ENCODE measurements at regions not wholly inside any gene's neighbourhood (a gene's known extent, or its start where the extent isn't known, plus 50 kb on each side); places are given as distances from the start of the nearest gene placed in this dataset.

- no peaks in the 10 kb centered on the region for H3K36me3 ChIP-seq (ENCODE audit: control insufficient read depth, insufficient read depth, low read length)
- POLR2A ChIA-PET = no interaction called here
- intact Hi-C loops (cut with micrococcal nuclease; ENCODE audit: unreplicated experiment) (no loop called here), in situ Hi-C loops (cut with HindIII; ENCODE audit: low pct_unique_long_range_greater_than_20kb, low sequenced_read_pairs) (no loop called here)
- no peaks in the 10 kb centered on the region for H3K9me3 ChIP-seq (ENCODE audit: control insufficient read depth, insufficient read depth, low read depth, low read length)
- BruUV-seq (replicated peaks) = no TSS peak
- TF ChIP-seq REST (IDR thresholded peaks at IDR 0.05; ENCODE audit: insufficient read depth in 1 of 2, low read depth in 2 of 2, low read length in 1 of 2) = no peak
- TF ChIP-seq SIN3A (IDR thresholded peaks at IDR 0.05; ENCODE audit: borderline replicate concordance, insufficient read depth, low read depth, low read length) = no peak
- H3K27ac ChIP-seq (ENCODE audit: low read length) = no peak overlapping the region
- CTCF ChIA-PET = no interaction called here
- H3K4me1 ChIP-seq (ENCODE audit: control insufficient read depth, insufficient read depth, low read length) = no peaks in the 10 kb centered on the region
- H3K27me3 ChIP-seq (ENCODE audit: control insufficient read depth, insufficient read depth, low read length) = no peaks in the 10 kb centered on the region
- ATAC-seq (no peak), DNase-seq (ENCODE audit: low read depth, low spot score) (no peak)
- H3K4me3 ChIP-seq (ENCODE audit: low read depth in 2 of 2, low read length in 2 of 2) = no peak overlapping the region
Measured at GRCh38 chr5:18000744-18001143, 366.5 kb downstream of the TAF11L14 start.

- BruUV-seq (replicated peaks) = no TSS peak
- no peak for ATAC-seq
- in situ Hi-C loops (cut with HindIII; ENCODE audit: low pct_unique_long_range_greater_than_20kb, low sequenced_read_pairs) = no loop called here
Measured at GRCh38 chr5:18003312-18003711, 369.1 kb downstream of the TAF11L14 start.

More at GRCh38 chr5:18003312-18003711, 369.1 kb downstream of the TAF11L14 start:
- CTCF ChIA-PET = no interaction called here
- no peaks in the 10 kb centered on the region for H3K27me3 ChIP-seq (ENCODE audit: control insufficient read depth, insufficient read depth, low read length)
- no peak overlapping the region for H3K4me3 ChIP-seq (ENCODE audit: low read depth in 2 of 2, low read length in 2 of 2)
- no peaks in the 10 kb centered on the region for H3K36me3 ChIP-seq (ENCODE audit: control insufficient read depth, insufficient read depth, low read length)
- H3K27ac ChIP-seq (ENCODE audit: low read length) = no peak overlapping the region
- no peaks in the 10 kb centered on the region; the same call in 1 of the 2 replicates for H3K9me3 ChIP-seq (ENCODE audit: control insufficient read depth, insufficient read depth, low read depth, low read length)
- intact Hi-C loops (cut with micrococcal nuclease; ENCODE audit: unreplicated experiment) = no loop called here
- POLR2A ChIA-PET = no interaction called here
- no peak for TF ChIP-seq SIN3A (IDR thresholded peaks at IDR 0.05; ENCODE audit: borderline replicate concordance, insufficient read depth, low read depth, low read length)
- TF ChIP-seq POLR2AphosphoS5 (IDR thresholded peaks at IDR 0.05; ENCODE audit: low read depth, low read length) = no peak
- TF ChIP-seq CTCF (IDR thresholded peaks at IDR 0.05) = no peak
- TF ChIP-seq REST (IDR thresholded peaks at IDR 0.05; ENCODE audit: insufficient read depth in 1 of 2, low read depth in 2 of 2, low read length in 1 of 2) = no peak
- TF ChIP-seq TCF7L2 (IDR thresholded peaks at IDR 0.05; ENCODE audit: low read depth, low read length) = no peak
- no peak for DNase-seq (ENCODE audit: low read depth, low spot score)
- no peaks in the 10 kb centered on the region for H3K4me1 ChIP-seq (ENCODE audit: control insufficient read depth, insufficient read depth, low read length)
